ENCODE measurements at regions not wholly inside any gene's neighbourhood (a gene's known extent, or its start where the extent isn't known, plus 50 kb on each side); places are given as distances from the start of the nearest gene placed in this dataset.

GRCh38 chr12:124448955-124449622, 118.3 kb downstream of the NCOR2 start:
- Histone ChIP-seq H3K79me2 (ENCODE audit: control insufficient read depth, insufficient read depth, low read length) (peaks cover 27% of the 10 kb centered on the region), H3K27ac (ENCODE audit: control insufficient read depth, insufficient read depth) (no peak overlapping the region), H3K4me2 (ENCODE audit: control insufficient read depth, insufficient read depth) (no peak overlapping the region), H3K27me3 (replicated peaks in 1 of 2; ENCODE audit: control insufficient read depth in 2 of 2, insufficient read depth in 2 of 2, low read length in 1 of 2) (no peaks in the 10 kb centered on the region), H3K4me1 (ENCODE audit: control insufficient read depth, insufficient read depth, low read length) (peaks cover 19% of the 10 kb centered on the region), H2AFZ (ENCODE audit: control insufficient read depth, low read depth, low read length) (no peak overlapping the region), H4K20me1 (ENCODE audit: control insufficient read depth, insufficient read depth) (no peaks in the 10 kb centered on the region), H3K9ac (ENCODE audit: control insufficient read depth, insufficient read depth, low read length) (no peak overlapping the region), H3K9me3 (replicated peaks; ENCODE audit: control insufficient read depth, insufficient read depth, low read length) (no peaks in the 10 kb centered on the region), H3K4me3 (no peak overlapping the region), H3K36me3 (ENCODE audit: control insufficient read depth in 2 of 2, insufficient read depth in 2 of 2, low read length in 1 of 2) (peaks cover 8 to 25% of the 10 kb centered on the region in 2 experiments; a peak in 3 of 4 replicates)
- intact Hi-C loops (cut with micrococcal nuclease; ENCODE audit: unreplicated experiment): no loop called here
- FAIRE-seq (no peak), DNase-seq (ENCODE audit: low read depth, low spot score) (no peak), ATAC-seq (no peak)
- RAD21 ChIA-PET (ENCODE audit: unreplicated experiment): no interaction called here
- POLR2A ChIA-PET: no interaction called here
- CTCF ChIA-PET: no interaction called here
- SMC1A ChIA-PET (ENCODE audit: uncharacterized antibody, unreplicated experiment): no interaction called here
- in situ Hi-C loops (cut with MboI): no loop called here
- BruUV-seq (replicated peaks): no TSS peak
- whole genome bisulfite sequencing (ENCODE audit: insufficient coverage, insufficient replicate concordance, low lambda C conversion rate, missing lambda C conversion rate): 93% methylated on average over 11 of the region's 12 CpGs
- no peak for TF ChIP-seq POLR2A (IDR thresholded peaks at IDR 0.05; ENCODE audit: low read depth, low read length)
- no peak for TF ChIP-seq NR2F1 (conservative IDR thresholded peaks at IDR 0.05)
- TF ChIP-seq IRF3 (IDR thresholded peaks at IDR 0.05): no peak
- TF ChIP-seq DPF2 (IDR thresholded peaks at IDR 0.05): no peak
- TF ChIP-seq TARDBP (IDR thresholded peaks at IDR 0.05; ENCODE audit: borderline replicate concordance): no peak
- no peak for TF ChIP-seq EZH2 (IDR thresholded peaks at IDR 0.05; ENCODE audit: borderline replicate concordance, control insufficient read depth, low read depth, low read length)
- no peak for TF ChIP-seq STAT3 (IDR thresholded peaks at IDR 0.05; ENCODE audit: low read depth, low read length)
- TF ChIP-seq PAX5 (IDR thresholded peaks at IDR 0.05; ENCODE audit: borderline replicate concordance, low read depth, low read length): no peak
- no peak for TF ChIP-seq PKNOX1 (IDR thresholded peaks at IDR 0.05)
- TF ChIP-seq ATF7 (IDR thresholded peaks at IDR 0.05; ENCODE audit: low read depth): no peak
- no peak for TF ChIP-seq ZNF592 (IDR thresholded peaks at IDR 0.05)
- TF ChIP-seq HCFC1 (IDR thresholded peaks at IDR 0.05; ENCODE audit: low read length): no peak
- no peak for TF ChIP-seq CHD2 (IDR thresholded peaks at IDR 0.05; ENCODE audit: borderline replicate concordance, low read depth, low read length)
- no peak for TF ChIP-seq SIN3A (IDR thresholded peaks at IDR 0.05; ENCODE audit: low read depth, low read length)
- TF ChIP-seq ZSCAN29 (IDR thresholded peaks at IDR 0.05): no peak
- no peak for TF ChIP-seq SMAD1 (IDR thresholded peaks at IDR 0.05; ENCODE audit: low read depth, partially characterized antibody)
- no peak for TF ChIP-seq CTCF (IDR thresholded peaks at IDR 0.05 in 2 of 3, conservative IDR thresholded peaks at IDR 0.05 in 1 of 3; ENCODE audit: control insufficient read depth in 2 of 3, extremely low read depth in 1 of 3, insufficient read depth in 1 of 3, low read depth in 3 of 3, low read length in 3 of 3)
- TF ChIP-seq JUND (IDR thresholded peaks at IDR 0.05; ENCODE audit: low read depth, low read length): no peak

Measured in GM12878 (cell line).